Lower lobe of right lung (tissue), 2 donors: ENCODE measurements at regions not wholly inside any gene's neighbourhood (a gene's known extent, or its start where the extent isn't known, plus 50 kb on each side); places are given as distances from the start of the nearest gene placed in this dataset.
"Not testable (repeated sequence)": the region's sequence is repeated elsewhere in the genome, so short reads cannot be mapped to it uniquely, and the experiment has no call there.

Experiments
- ATAC-seq, 2 donors: fragments of 200-7000 bp; cut with Tn5 transposase; one replicate each; pipeline ENCODE4 v1.9.1; 2020 to 2022; ENCODE audit warnings: mild to moderate bottlenecking in 2 of 2, moderate library complexity in 2 of 2
- DNase-seq: peaks from one replicate; pipeline ENCODE4 v3.0.0-alpha.2; 2020
- H3K27ac ChIP-seq: fragments of 200-600 bp; one replicate; pipeline ENCODE4 v1.8.0; 2022
- H3K27me3 ChIP-seq: fragments of 200-600 bp; one replicate; pipeline ENCODE4 v1.8.0; 2022; ENCODE audit warnings: low read depth
- H3K36me3 ChIP-seq: fragments of 200-600 bp; one replicate; pipeline ENCODE4 v1.8.0; 2022; ENCODE audit warnings: mild to moderate bottlenecking
- H3K4me1 ChIP-seq: fragments of 200-600 bp; one replicate; pipeline ENCODE4 v1.8.0; 2022
- H3K4me3 ChIP-seq: fragments of 200-600 bp; one replicate; pipeline ENCODE4 v1.8.0; 2022; ENCODE audit warnings: mild to moderate bottlenecking
- H3K9me3 ChIP-seq: fragments of 200-600 bp; one replicate; pipeline ENCODE4 v1.8.0; 2022
- intact Hi-C: fragments of 100-400 bp; cut with DNase I; formaldehyde crosslinking; loops from one replicate; pipeline ENCODE4 v1.11.0; 2022
- TF ChIP-seq, protein P1 (sequence below): fragments of 200-600 bp; IDR thresholded peaks from one replicate; pipeline ENCODE4 v1.8.0; 2022; ENCODE audit warnings: antibody characterized with exemption, mild to moderate bottlenecking
- donor health status: DM: no; HTN: yes; CAD: no; lungs with severe emphysema.

DNA sequence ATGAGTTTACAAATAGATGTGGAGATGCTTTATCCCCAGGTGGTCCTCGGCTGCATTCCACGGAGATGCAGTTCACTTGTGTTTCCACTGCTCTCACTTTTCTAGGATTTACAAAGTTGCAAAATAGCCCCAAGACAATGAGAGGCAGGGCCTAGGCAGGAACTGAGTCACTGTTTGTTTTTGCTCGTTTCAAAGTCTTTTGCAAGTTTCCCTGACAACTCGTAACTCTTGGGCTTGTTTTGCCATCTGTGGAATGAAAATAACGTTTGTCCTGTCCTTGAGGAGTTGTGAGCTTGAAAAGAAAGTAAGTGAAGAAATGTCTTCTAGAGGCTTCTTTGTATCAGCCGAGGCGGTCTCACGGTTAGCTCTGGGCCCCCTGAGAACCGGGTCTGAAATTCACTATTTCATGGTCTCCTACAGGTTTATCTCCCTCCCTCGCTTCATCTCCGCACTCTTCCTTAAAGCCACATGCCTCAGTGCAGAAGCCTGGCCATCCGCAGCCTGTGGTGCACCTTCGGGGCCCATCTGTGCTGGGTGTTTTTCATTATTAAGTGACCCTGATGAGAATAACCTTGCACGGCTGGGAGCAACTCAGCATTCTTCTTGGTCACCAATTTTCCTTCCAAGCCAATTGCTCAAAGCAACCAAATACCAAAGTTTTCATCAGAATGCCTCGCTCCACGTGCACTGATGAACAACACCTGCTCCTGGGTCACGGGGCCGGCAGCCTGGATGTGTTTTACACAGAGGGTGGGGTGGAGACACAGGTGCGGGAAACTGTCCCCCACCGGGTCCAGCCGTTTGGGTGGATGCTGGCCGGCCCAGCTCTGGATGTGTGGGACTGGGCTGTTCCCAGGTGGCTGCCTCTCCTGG lies 172.4 kb downstream of the LAT start:
- ATAC-seq: peak; percentile 77 to 78
- H3K9me3 ChIP-seq, DNase-seq, H3K4me3 ChIP-seq, intact Hi-C loops, H3K36me3 ChIP-seq, H3K27me3 ChIP-seq: not testable (repeated sequence)
- Histone ChIP-seq H3K4me1 (peaks cover 14% of the 10 kb centered on the region), H3K27ac (peak overlapping the region; percentile 86)

GRCh38 chr16:29156511-29156910 lies 171.7 kb downstream of the LAT start:
- TF ChIP-seq, protein P1, sequence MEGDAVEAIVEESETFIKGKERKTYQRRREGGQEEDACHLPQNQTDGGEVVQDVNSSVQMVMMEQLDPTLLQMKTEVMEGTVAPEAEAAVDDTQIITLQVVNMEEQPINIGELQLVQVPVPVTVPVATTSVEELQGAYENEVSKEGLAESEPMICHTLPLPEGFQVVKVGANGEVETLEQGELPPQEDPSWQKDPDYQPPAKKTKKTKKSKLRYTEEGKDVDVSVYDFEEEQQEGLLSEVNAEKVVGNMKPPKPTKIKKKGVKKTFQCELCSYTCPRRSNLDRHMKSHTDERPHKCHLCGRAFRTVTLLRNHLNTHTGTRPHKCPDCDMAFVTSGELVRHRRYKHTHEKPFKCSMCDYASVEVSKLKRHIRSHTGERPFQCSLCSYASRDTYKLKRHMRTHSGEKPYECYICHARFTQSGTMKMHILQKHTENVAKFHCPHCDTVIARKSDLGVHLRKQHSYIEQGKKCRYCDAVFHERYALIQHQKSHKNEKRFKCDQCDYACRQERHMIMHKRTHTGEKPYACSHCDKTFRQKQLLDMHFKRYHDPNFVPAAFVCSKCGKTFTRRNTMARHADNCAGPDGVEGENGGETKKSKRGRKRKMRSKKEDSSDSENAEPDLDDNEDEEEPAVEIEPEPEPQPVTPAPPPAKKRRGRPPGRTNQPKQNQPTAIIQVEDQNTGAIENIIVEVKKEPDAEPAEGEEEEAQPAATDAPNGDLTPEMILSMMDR: no peak
- ATAC-seq: no peak
- H3K36me3 ChIP-seq: no peaks in the 10 kb centered on the region
- no peaks in the 10 kb centered on the region for H3K27me3 ChIP-seq
- H3K4me3 ChIP-seq: no peak overlapping the region
- no peaks in the 10 kb centered on the region for H3K9me3 ChIP-seq
- intact Hi-C loops: no loop called here
- H3K4me1 ChIP-seq: peaks cover 14% of the 10 kb centered on the region
- no peak for DNase-seq
- H3K27ac ChIP-seq: peak overlapping the region; percentile 86

- DNase-seq, H3K4me3 ChIP-seq, ATAC-seq, H3K36me3 ChIP-seq, intact Hi-C loops, H3K9me3 ChIP-seq, H3K27me3 ChIP-seq: not testable (repeated sequence)
- H3K4me1 ChIP-seq: peaks cover 14% of the 10 kb centered on the region
- peak overlapping the region; percentile 86 for H3K27ac ChIP-seq
Observed at GRCh38 chr16:29155866-29156200, 171.0 kb downstream of the LAT start.

DNA sequence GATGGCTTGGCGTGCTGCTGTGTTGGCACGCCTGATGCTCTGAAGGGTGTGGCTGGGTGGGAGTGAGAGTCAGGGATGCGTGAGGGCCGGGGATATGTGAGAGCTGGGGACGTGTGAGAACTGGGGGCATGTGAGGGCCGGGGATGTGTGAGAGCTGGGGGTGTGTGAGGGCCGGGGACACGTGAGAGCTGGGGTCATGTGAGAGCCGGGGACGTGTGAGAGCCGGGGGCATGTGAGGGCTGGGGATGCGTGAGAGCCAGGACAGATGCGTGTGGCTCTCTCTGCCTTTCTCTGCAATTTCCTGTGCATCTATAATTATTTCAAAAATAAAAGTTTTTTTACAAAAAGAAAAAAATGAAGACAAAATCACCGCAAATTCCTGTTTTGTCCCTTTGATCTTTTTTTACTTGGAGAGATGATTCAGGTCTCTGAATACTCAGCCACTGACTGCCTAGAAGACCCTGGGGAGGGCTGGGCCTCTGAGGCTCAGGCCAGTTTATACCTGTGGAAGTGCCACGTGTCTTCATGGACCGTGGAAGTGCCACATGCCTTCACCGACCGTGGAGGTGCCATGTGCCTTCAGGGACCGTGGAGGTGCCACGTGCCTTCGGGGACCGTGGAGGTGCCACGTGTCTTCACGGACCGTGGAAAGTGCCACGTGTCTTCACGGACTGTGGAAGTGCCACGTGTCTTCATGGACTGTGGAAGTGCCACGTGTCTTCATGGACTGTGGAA lies 170.4 kb downstream of the LAT start:
- H3K4me3 ChIP-seq, intact Hi-C loops, DNase-seq, H3K36me3 ChIP-seq, H3K9me3 ChIP-seq, H3K27ac ChIP-seq, H3K27me3 ChIP-seq: not testable (repeated sequence)
- peak in 1 of 2 donors; percentile 6 for ATAC-seq
- H3K4me1 ChIP-seq: peaks cover 14% of the 10 kb centered on the region

DNA sequence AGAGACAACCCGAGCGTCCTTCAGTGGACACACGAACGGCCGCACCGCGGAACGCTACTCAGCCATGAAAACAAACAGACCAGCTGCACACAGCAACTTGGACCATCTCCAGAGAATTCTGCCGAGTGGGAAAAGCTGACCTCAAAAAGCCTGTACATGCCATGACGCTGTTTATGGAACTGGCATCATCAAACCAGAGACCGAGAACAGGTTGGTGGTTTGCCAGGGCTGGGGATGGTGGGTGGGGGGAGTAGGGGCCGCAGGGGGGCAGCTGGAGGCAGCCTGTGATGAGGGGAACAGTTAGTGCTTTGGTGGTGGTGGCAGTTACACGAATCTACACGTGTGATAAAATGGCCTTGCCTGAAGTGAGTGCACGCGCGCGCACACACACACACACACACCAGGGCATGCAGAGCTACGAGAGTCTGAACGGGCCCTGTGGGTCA lies 169.8 kb downstream of the LAT start:
- DNase-seq (no peak), ATAC-seq (no peak)
- Histone ChIP-seq H3K4me1 (peaks cover 14% of the 10 kb centered on the region), H3K27ac (no peak overlapping the region), H3K9me3 (no peaks in the 10 kb centered on the region), H3K27me3 (no peaks in the 10 kb centered on the region), H3K36me3 (no peaks in the 10 kb centered on the region), H3K4me3 (no peak overlapping the region)
- intact Hi-C loops: no loop called here
- TF ChIP-seq, protein P1: no peak

DNA sequence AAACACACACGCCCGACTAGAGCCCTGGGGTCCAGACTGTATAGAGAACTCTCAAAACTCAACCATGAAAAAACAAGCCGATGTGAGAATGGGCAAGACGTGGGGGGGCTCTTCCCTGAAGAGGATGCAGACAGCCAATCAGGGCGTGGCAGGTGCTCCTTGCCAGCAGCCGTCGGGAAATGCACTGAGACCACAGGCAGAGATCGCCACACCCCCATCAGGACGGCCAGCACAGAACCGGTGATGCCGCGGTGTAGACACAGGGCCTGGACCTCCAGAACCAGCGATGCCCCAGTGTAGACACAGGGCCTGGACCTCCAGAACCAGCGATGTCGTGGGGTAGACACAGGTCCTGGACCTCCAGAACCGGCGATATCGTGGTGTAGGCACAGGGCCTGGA lies 169.2 kb downstream of the LAT start:
- intact Hi-C loops: no loop called here
- DNase-seq: no peak
- no peaks in the 10 kb centered on the region for H3K9me3 ChIP-seq
- no peak overlapping the region for H3K4me3 ChIP-seq
- TF ChIP-seq, protein P1: no peak
- H3K27me3 ChIP-seq: no peaks in the 10 kb centered on the region
- H3K4me1 ChIP-seq: peaks cover 14% of the 10 kb centered on the region
- no peak for ATAC-seq
- H3K36me3 ChIP-seq: no peaks in the 10 kb centered on the region
- H3K27ac ChIP-seq: no peak overlapping the region

GRCh38 chr16:29153307-29153706 lies 168.5 kb downstream of the LAT start:
- H3K36me3 ChIP-seq, H3K27me3 ChIP-seq, ATAC-seq, intact Hi-C loops, H3K27ac ChIP-seq, H3K4me3 ChIP-seq, H3K9me3 ChIP-seq, DNase-seq: not testable (repeated sequence)
- peaks cover 19% of the 10 kb centered on the region for H3K4me1 ChIP-seq

- intact Hi-C loops, H3K27ac ChIP-seq, ATAC-seq, H3K9me3 ChIP-seq, H3K4me3 ChIP-seq, H3K27me3 ChIP-seq, H3K36me3 ChIP-seq, DNase-seq: not testable (repeated sequence)
- peaks cover 12% of the 10 kb centered on the region for H3K4me1 ChIP-seq
Observed at GRCh38 chr16:29152544-29153031, 167.7 kb downstream of the LAT start.
